HEK293 (cell line): ENCODE measurements at regions not wholly inside any gene's neighbourhood (a gene's known extent, or its start where the extent isn't known, plus 50 kb on each side); places are given as distances from the start of the nearest gene placed in this dataset.

Experiments used
- CTCF ChIA-PET: fragments of 350-600 bp; formaldehyde crosslinking; extraction: SDS; loops from one replicate; lab custom pipeline; 2021; ENCODE audit warnings: antibody characterized with exemption; lab: Yijun Ruan, JAX
- POLR2A ChIA-PET: fragments of 300-600 bp; formaldehyde crosslinking; extraction: SDS; loops from one replicate; lab custom pipeline; 2020; ENCODE audit warnings: antibody characterized with exemption, inconsistent platforms; lab: Yijun Ruan, JAX
- H3K27ac ChIP-seq: fragments of 200-500 bp; sonication (Bioruptor generic); 2 replicates; pipeline ENCODE4 v1.5.1; 2014; ENCODE audit warnings: low read depth, low read length, control low read depth, inconsistent platforms; ENCODE audit errors: extremely low read depth
- H3K36me3 ChIP-seq, 2 experiments: fragments of 200-500 bp in 1 of 2; sonication (Bioruptor generic) in 1 of 2; 1 replicate in 1 of 2; 2 replicates in 1 of 2; pipeline ENCODE4 v1.5.1; 2014 to 2017; ENCODE audit warnings: inconsistent platforms in 2 of 2, low read length in 2 of 2; ENCODE audit not compliant: control insufficient read depth in 2 of 2, insufficient read depth in 1 of 2
- H3K4me1 ChIP-seq: fragments of 200-500 bp; sonication (Bioruptor generic); 2 replicates; pipeline ENCODE4 v1.5.1; 2014; ENCODE audit warnings: mild to moderate bottlenecking, low read length, inconsistent platforms; ENCODE audit not compliant: control insufficient read depth, insufficient read depth
- H3K4me3 ChIP-seq: 2 replicates; pipeline ENCODE4 v1.5.1; 2011; ENCODE audit warnings: low read depth, mild to moderate bottlenecking, control low read depth, low read length, moderate library complexity
- H3K9me3 ChIP-seq: fragments of 200-500 bp; sonication (Bioruptor generic); 2 replicates; pipeline ENCODE4 v1.5.1; 2014; ENCODE audit warnings: low read depth, low read length, inconsistent platforms; ENCODE audit not compliant: control insufficient read depth, insufficient read depth
- ZFP41 ChIP-seq: fragments of 450-650 bp; formaldehyde crosslinking; IDR thresholded peaks from 2 replicates; pipeline ENCODE4 v1.5.1; 2016; ENCODE audit warnings: missing biosample characterization, missing genetic modification characterization, borderline replicate concordance
- ZNF221 ChIP-seq: fragments of 450-650 bp; formaldehyde crosslinking; IDR thresholded peaks from 2 replicates; pipeline ENCODE4 v1.5.1; 2017; ENCODE audit warnings: missing biosample characterization, missing genetic modification characterization, borderline replicate concordance
- ZNF239 ChIP-seq: fragments of 450-650 bp; formaldehyde crosslinking; IDR thresholded peaks from 2 replicates; pipeline ENCODE4 v1.5.1; 2016; ENCODE audit warnings: missing biosample characterization, missing genetic modification characterization
- ZNF266 ChIP-seq: fragments of 450-650 bp; formaldehyde crosslinking; IDR thresholded peaks from 2 replicates; pipeline ENCODE4 v1.5.1; 2016; ENCODE audit warnings: missing biosample characterization, missing genetic modification characterization, low read depth
- ZNF274 ChIP-seq, 2 experiments: fragments of 200-500 bp in 1 of 2; fragments of 450-650 bp in 1 of 2; sonication (Bioruptor generic) in 1 of 2; formaldehyde crosslinking in 1 of 2; IDR thresholded peaks; 2 replicates each; pipeline versions ENCODE4 v1.5.1 to v1.6.1; 2014 to 2016; ENCODE audit warnings: borderline replicate concordance in 1 of 2, inconsistent platforms in 1 of 2, low read length in 1 of 2, missing biosample characterization in 1 of 2, missing genetic modification characterization in 1 of 2
- ZNF433 ChIP-seq: fragments of 450-650 bp; formaldehyde crosslinking; IDR thresholded peaks from 2 replicates; pipeline ENCODE4 v1.5.1; 2016; ENCODE audit warnings: missing biosample characterization, missing genetic modification characterization, low read depth
- ZNF555 ChIP-seq: fragments of 450-650 bp; formaldehyde crosslinking; conservative IDR thresholded peaks from 2 replicates; pipeline ENCODE4 v1.5.1; 2017; ENCODE audit warnings: missing biosample characterization, mild to moderate bottlenecking, missing genetic modification characterization, inconsistent platforms
- ZNF621 ChIP-seq: fragments of 450-650 bp; formaldehyde crosslinking; IDR thresholded peaks from 2 replicates; pipeline ENCODE4 v1.5.1; 2017; ENCODE audit warnings: missing biosample characterization, missing genetic modification characterization
- ZNF624 ChIP-seq: fragments of 450-650 bp; formaldehyde crosslinking; IDR thresholded peaks from 2 replicates; pipeline ENCODE4 v1.5.1; 2017; ENCODE audit warnings: missing biosample characterization, missing genetic modification characterization
- ZNF768 ChIP-seq: fragments of 450-650 bp; formaldehyde crosslinking; IDR thresholded peaks from 2 replicates; pipeline ENCODE4 v1.5.1; 2018; ENCODE audit warnings: missing biosample characterization, mild to moderate bottlenecking, missing genetic modification characterization
- ZNF792 ChIP-seq: fragments of 450-650 bp; formaldehyde crosslinking; IDR thresholded peaks from 2 replicates; pipeline ENCODE4 v1.5.1; 2016; ENCODE audit warnings: missing biosample characterization, missing genetic modification characterization
- ZNF830 ChIP-seq: fragments of 450-650 bp; IDR thresholded peaks from 2 replicates; pipeline ENCODE4 v1.5.0; 2018; ENCODE audit warnings: missing biosample characterization, missing genetic modification characterization, low read depth, mild to moderate bottlenecking, moderate library complexity
- ZNF837 ChIP-seq: fragments of 450-650 bp; formaldehyde crosslinking; IDR thresholded peaks from 2 replicates; pipeline ENCODE4 v1.5.1; 2016; ENCODE audit warnings: missing biosample characterization, missing genetic modification characterization
- TF ChIP-seq, protein P1 (sequence below): fragments of 450-650 bp; formaldehyde crosslinking; IDR thresholded peaks from 2 replicates; pipeline ENCODE4 v1.5.1; 2016; ENCODE audit warnings: missing biosample characterization, missing genetic modification characterization
- TF ChIP-seq, protein P2 (sequence below): fragments of 450-650 bp; formaldehyde crosslinking; IDR thresholded peaks from 2 replicates; pipeline ENCODE4 v1.5.1; 2016; ENCODE audit warnings: missing biosample characterization, missing genetic modification characterization
- TF ChIP-seq, protein P3 (sequence below): fragments of 450-650 bp; formaldehyde crosslinking; conservative IDR thresholded peaks from 2 replicates; pipeline ENCODE4 v1.5.1; 2016; ENCODE audit warnings: low read depth, missing biosample characterization, missing genetic modification characterization
- TF ChIP-seq, protein P4 (sequence below): fragments of 450-650 bp; formaldehyde crosslinking; IDR thresholded peaks from 2 replicates; pipeline ENCODE4 v1.5.1; 2016; ENCODE audit warnings: missing biosample characterization, missing genetic modification characterization, low read depth
- TF ChIP-seq, protein P5 (sequence below): fragments of 450-650 bp; formaldehyde crosslinking; IDR thresholded peaks from 2 replicates; pipeline ENCODE4 v1.5.1; 2016; ENCODE audit warnings: missing biosample characterization, missing genetic modification characterization

DNA sequence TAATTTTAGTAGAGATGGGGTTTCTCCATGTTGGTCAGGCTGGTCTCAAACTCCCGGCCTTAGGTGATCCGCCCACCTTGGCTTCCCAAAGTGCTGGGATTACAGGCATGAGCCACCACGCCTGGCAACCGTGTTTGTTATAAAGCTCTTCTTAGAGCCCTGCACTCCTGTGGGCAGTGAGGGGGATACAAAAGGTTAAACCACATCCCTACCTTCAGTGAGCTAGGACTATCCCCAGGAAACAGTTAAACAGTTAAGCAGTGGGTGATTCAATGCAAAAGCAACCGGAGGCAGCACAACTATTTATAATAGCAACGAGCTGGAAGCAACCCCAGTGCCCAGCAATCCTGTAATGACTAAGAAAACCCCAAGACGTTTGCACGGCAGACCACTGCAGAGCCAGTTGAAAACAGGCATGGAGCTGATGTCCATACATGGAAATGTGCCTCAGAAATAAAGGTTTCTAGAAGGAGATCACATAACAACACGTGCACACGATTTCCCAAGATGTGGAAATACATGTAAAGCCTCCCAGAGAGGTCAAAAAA, 107.2 kb upstream of the LYZL2 start:
- no peaks in the 10 kb centered on the region for H3K9me3 ChIP-seq
- TF ChIP-seq ZNF792 (tag by site-specific recombination) (no peak), ZNF239 (tag by site-specific recombination) (no peak), ZNF433 (no peak), ZNF837 (no peak)
- TF ChIP-seq, protein P1, sequence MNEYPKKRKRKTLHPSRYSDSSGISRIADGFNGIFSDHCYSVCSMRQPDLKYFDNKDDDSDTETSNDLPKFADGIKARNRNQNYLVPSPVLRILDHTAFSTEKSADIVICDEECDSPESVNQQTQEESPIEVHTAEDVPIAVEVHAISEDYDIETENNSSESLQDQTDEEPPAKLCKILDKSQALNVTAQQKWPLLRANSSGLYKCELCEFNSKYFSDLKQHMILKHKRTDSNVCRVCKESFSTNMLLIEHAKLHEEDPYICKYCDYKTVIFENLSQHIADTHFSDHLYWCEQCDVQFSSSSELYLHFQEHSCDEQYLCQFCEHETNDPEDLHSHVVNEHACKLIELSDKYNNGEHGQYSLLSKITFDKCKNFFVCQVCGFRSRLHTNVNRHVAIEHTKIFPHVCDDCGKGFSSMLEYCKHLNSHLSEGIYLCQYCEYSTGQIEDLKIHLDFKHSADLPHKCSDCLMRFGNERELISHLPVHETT (tag by site-specific recombination) = no peak
- ChIA-PET POLR2A (no interaction called here), CTCF (interaction anchor here (0.7 kb wide), 1 partner anchor 673 kb away, joined by 3 read pairs; no protein-coding TSS in a partner anchor)
- H3K4me3 ChIP-seq = no peak overlapping the region
- H3K4me1 ChIP-seq = no peaks in the 10 kb centered on the region
- no peaks in the 10 kb centered on the region for H3K36me3 ChIP-seq
- no peak overlapping the region for H3K27ac ChIP-seq

DNA sequence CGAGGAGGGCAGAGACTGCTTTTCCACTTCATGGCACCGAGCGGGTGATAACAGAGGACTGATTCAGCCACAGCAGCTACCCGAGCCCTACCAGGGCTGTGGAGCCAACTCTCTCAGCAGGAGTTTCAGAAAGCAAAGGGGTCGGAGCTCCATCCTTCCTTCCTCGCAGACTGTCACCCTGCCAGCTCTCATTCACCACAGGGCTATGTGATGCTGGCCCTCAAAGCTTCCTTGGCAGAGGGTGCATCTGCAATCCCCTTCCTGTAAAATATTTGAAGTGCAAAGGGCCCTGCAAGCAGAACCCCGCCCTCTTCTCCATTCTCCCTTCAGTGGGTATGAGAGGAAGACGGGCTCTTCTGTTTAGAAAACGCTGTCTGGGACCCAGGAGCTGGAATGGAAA, 105.3 kb upstream of the LYZL2 start:
- Histone ChIP-seq H3K4me1 (no peaks in the 10 kb centered on the region), H3K36me3 (no peaks in the 10 kb centered on the region), H3K27ac (no peak overlapping the region)
- CTCF ChIA-PET = no interaction called here
- POLR2A ChIA-PET = no interaction called here
- TF ChIP-seq, protein P2, sequence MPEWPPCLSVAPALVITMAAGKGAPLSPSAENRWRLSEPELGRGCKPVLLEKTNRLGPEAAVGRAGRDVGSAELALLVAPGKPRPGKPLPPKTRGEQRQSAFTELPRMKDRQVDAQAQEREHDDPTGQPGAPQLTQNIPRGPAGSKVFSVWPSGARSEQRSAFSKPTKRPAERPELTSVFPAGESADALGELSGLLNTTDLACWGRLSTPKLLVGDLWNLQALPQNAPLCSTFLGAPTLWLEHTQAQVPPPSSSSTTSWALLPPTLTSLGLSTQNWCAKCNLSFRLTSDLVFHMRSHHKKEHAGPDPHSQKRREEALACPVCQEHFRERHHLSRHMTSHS (tag by site-specific recombination) = no peak
- no peak for TF ChIP-seq ZNF768
- no peak for TF ChIP-seq ZFP41 (tag by site-specific recombination)
- TF ChIP-seq, protein P3, sequence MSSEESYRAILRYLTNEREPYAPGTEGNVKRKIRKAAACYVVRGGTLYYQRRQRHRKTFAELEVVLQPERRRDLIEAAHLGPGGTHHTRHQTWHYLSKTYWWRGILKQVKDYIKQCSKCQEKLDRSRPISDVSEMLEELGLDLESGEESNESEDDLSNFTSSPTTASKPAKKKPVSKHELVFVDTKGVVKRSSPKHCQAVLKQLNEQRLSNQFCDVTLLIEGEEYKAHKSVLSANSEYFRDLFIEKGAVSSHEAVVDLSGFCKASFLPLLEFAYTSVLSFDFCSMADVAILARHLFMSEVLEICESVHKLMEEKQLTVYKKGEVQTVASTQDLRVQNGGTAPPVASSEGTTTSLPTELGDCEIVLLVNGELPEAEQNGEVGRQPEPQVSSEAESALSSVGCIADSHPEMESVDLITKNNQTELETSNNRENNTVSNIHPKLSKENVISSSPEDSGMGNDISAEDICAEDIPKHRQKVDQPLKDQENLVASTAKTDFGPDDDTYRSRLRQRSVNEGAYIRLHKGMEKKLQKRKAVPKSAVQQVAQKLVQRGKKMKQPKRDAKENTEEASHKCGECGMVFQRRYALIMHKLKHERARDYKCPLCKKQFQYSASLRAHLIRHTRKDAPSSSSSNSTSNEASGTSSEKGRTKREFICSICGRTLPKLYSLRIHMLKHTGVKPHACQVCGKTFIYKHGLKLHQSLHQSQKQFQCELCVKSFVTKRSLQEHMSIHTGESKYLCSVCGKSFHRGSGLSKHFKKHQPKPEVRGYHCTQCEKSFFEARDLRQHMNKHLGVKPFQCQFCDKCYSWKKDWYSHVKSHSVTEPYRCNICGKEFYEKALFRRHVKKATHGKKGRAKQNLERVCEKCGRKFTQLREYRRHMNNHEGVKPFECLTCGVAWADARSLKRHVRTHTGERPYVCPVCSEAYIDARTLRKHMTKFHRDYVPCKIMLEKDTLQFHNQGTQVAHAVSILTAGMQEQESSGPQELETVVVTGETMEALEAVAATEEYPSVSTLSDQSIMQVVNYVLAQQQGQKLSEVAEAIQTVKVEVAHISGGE (tag by site-specific recombination) = no peak
- TF ChIP-seq, all 188 proteins: peak for 0
- no peaks in the 10 kb centered on the region for H3K9me3 ChIP-seq
- H3K4me3 ChIP-seq = no peak overlapping the region

DNA sequence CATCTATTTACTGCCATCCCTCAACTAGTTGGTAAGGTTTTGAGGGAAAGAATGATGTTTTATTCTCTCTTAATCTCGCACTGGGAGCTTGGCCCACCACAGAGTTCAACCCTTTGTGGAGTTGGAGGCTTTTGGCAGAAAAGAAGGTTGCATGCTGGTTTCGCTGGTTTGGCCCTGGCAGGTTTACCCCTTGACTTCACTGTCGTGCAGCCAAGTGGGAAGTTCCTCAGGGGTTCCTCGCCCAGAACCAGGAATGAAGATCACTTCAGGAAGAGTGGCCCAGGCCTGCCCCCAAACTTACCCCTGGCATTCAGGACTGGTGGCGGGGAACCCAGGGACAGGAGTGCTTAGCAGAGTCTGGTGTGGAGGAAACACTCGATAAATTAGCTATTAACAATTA, 103.1 kb upstream of the LYZL2 start:
- no peaks in the 10 kb centered on the region for H3K4me1 ChIP-seq
- CTCF ChIA-PET = no interaction called here
- TF ChIP-seq ZNF624 (no peak), ZNF274 (IDR thresholded peaks at IDR 0.05; ENCODE audit: low read length) (no peak), ZNF274 (tag by site-specific recombination; IDR thresholded peaks at IDR 0.05; ENCODE audit: borderline replicate concordance) (no peak), ZNF266 (tag by site-specific recombination) (no peak), ZNF555 (tag by site-specific recombination) (no peak), ZNF221 (no peak), ZNF621 (tag by site-specific recombination) (no peak), ZNF768 (no peak), ZNF830 (tag by site-specific recombination) (no peak)
- TF ChIP-seq, protein P4, sequence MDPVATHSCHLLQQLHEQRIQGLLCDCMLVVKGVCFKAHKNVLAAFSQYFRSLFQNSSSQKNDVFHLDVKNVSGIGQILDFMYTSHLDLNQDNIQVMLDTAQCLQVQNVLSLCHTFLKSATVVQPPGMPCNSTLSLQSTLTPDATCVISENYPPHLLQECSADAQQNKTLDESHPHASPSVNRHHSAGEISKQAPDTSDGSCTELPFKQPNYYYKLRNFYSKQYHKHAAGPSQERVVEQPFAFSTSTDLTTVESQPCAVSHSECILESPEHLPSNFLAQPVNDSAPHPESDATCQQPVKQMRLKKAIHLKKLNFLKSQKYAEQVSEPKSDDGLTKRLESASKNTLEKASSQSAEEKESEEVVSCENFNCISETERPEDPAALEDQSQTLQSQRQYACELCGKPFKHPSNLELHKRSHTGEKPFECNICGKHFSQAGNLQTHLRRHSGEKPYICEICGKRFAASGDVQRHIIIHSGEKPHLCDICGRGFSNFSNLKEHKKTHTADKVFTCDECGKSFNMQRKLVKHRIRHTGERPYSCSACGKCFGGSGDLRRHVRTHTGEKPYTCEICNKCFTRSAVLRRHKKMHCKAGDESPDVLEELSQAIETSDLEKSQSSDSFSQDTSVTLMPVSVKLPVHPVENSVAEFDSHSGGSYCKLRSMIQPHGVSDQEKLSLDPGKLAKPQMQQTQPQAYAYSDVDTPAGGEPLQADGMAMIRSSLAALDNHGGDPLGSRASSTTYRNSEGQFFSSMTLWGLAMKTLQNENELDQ (tag by site-specific recombination) = no peak
- TF ChIP-seq, protein P5, sequence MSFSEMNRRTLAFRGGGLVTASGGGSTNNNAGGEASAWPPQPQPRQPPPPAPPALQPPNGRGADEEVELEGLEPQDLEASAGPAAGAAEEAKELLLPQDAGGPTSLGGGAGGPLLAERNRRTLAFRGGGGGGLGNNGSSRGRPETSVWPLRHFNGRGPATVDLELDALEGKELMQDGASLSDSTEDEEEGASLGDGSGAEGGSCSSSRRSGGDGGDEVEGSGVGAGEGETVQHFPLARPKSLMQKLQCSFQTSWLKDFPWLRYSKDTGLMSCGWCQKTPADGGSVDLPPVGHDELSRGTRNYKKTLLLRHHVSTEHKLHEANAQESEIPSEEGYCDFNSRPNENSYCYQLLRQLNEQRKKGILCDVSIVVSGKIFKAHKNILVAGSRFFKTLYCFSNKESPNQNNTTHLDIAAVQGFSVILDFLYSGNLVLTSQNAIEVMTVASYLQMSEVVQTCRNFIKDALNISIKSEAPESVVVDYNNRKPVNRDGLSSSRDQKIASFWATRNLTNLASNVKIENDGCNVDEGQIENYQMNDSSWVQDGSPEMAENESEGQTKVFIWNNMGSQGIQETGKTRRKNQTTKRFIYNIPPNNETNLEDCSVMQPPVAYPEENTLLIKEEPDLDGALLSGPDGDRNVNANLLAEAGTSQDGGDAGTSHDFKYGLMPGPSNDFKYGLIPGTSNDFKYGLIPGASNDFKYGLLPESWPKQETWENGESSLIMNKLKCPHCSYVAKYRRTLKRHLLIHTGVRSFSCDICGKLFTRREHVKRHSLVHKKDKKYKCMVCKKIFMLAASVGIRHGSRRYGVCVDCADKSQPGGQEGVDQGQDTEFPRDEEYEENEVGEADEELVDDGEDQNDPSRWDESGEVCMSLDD = no peak
- no peak overlapping the region for H3K27ac ChIP-seq
- H3K36me3 ChIP-seq = no peaks in the 10 kb centered on the region
- no peak overlapping the region for H3K4me3 ChIP-seq
- POLR2A ChIA-PET = no interaction called here
- H3K9me3 ChIP-seq = no peaks in the 10 kb centered on the region
